Hippocampal formation (tissue), 2 donors: ENCODE measurements at regions not wholly inside any gene's neighbourhood (a gene's known extent, or its start where the extent isn't known, plus 50 kb on each side); places are given as distances from the start of the nearest gene placed in this dataset.
"Not testable (repeated sequence)": the region's sequence is repeated elsewhere in the genome, so short reads cannot be mapped to it uniquely, and the experiment has no call there.

Source experiments
- DNase-seq, 2 donors: peaks; one replicate each; lab custom pipeline; 2025; lab: John Stamatoyannopoulos, UW

GRCh38 chr17:72366626-72367025 lies 245.8 kb downstream of the SOX9 start:
- DNase-seq = no peak

DNA sequence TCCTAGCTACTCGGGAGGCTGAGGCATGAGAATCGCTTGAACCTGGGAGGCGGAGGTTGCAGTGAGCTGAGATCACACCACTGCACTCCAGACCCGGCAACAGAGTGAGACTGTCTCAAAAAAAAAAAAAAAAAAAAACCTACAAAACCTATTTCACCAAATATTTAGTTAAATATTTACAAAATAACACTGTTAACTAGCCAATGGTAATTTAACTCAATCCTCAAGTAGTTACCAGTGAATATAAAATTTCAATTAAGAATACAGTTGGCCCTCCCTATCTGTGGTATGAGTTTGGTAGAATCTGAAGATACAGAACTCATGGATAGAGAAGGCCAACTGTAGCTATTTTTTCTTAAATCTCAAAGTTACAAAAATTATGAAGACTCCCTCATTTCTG lies 247.4 kb downstream of the SOX9 start:
- DNase-seq = no peak

GRCh38 chr17:72369366-72369765 lies 248.5 kb downstream of the SOX9 start:
- DNase-seq = no peak

DNA sequence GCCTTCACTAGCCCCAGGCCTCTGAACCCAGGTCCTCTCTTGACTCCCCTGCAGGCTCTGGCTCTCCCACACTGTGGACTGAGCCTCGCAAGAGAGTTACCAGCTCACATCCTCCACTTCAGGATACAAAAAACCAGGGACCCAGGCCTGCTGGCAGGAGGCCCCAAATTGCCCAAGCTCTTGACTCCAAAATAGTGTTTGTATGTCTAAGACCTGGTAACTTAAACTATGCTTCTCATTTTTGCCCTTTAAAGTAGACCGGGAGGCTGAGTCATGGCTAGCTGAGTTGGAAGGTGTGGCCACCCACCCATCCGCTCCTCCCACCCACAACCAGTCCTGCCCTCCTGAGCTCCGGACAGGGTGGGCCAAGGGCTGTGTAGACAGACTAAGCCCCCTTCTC lies 250.0 kb downstream of the SOX9 start:
- no peak for DNase-seq

- DNase-seq = no peak
Observed at GRCh38 chr17:72372185-72372584, 251.4 kb downstream of the SOX9 start.

DNA sequence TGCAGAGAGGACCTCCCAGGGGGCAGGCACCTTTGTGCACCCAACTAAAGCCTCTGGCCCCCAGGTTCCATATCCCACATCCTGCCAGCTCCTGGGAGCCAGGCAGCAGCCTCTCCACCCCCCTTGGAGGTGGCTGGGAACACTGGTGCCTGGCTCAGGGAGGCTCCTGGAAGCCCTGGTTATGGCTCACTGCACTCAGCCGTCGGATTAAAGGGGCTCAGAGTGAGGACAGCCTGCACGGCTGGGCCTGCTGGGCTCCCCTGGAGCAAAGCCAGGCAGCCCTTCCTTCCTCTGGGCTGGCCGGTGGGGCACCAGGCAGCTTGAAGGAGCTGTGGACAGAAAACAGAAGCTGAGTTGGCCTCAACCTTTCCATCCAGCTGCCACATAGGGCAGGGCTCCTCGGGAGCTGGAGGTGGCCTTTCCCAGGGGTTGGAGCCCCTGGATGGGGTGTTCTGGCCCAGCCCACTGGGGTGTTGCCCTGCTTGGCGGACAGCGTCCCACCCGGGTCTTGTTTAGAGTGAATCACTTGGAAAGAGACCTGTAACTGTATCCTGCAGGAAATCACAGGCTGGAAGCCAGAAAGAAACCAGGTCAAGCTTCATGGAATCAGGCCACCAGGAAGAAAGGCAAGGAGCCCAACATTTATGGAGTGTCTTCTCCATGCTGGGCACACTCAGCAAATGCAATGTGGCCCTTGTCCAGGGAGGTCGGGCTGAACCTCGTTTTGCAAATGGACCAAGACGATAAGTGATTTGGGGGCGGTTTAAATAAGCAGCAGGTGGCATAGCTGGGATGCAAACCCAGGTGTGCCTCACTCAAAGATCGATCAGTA lies 253.3 kb downstream of the SOX9 start:
- no peak for DNase-seq

GRCh38 chr17:72376526-72377345 lies 255.9 kb downstream of the SOX9 start:
- DNase-seq = no peak

GRCh38 chr17:72378414-72379390 lies 257.9 kb downstream of the SOX9 start:
- DNase-seq = no peak

DNA sequence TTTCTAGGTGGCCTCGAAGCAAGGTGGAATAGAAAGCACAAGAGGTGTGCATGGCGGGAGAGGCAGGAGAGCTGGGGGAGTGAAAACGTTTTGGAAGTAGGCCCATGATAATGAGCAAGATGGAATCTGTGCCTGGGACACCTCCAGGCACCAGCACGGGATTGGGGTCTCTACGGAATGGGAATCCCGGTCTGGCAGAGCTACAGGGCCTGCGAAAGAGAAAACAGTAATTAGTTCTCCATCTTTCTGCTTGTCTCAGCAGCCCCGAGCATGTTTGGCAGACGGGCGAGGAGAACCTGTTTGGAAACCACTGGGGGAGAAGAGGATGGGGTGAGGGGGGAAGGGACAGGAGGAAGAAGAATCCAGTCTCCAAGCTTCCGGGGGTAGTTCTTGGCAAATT lies 258.7 kb downstream of the SOX9 start:
- DNase-seq = no peak

- no peak for DNase-seq
Observed at GRCh38 chr17:72380120-72380519, 259.3 kb downstream of the SOX9 start.

DNA sequence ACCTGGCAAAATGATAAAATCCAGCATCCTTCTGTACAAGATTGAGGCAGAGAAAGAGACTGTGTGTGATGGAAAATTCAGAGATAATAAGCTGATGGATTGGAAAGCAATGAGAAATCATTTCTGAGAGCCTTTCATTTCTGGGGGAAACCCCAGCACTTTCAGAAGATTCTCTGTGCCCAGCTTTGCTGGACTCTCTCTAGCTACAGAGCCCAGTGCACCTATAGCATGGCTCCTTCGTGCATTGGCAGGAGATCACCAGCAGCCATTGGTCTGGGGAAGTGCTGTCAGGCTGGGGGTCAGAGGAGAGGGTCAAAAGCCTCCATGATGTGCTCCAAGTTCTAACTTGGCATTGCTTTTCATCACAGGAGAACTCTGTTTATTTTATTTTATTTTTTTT lies 259.9 kb downstream of the SOX9 start:
- no peak for DNase-seq

DNA sequence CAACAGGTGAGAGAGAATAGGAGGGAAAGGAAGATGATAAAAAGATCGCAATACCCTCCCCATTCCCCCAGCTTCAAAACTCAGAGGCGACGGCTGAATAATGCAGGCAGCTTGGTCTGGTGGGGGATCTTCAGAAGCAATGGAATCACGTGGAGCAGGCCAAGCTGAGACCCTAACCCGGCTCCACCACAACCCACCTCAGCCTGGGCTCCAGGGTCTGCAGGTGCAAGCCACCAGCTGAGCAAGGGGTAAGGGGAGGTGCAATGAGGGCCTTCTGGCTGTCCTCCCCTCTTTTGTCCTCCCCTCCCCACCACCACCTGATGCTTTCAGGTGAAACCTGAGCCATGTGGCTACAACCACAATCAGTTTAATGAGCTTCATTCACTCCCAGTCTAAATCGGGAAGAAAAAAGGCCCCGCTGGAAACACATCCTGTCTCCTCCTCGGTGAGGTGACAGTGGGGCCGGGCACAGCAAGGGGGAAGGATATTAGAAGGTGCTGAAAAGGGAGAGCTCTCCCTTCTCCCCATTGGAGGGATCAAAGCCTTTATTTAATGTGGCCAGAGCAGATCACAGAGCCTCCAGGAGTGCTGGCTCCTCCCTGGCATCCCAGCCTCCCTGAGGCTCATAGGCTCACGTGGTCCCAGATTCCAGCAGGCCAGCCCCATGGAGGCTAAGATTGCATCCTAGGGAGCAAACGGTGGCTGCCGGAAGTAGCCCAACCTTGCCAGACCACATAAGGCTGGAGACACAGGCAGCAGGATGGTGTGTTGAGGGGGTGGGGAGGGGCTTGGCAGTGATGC lies 261.0 kb downstream of the SOX9 start:
- DNase-seq = no peak

DNA sequence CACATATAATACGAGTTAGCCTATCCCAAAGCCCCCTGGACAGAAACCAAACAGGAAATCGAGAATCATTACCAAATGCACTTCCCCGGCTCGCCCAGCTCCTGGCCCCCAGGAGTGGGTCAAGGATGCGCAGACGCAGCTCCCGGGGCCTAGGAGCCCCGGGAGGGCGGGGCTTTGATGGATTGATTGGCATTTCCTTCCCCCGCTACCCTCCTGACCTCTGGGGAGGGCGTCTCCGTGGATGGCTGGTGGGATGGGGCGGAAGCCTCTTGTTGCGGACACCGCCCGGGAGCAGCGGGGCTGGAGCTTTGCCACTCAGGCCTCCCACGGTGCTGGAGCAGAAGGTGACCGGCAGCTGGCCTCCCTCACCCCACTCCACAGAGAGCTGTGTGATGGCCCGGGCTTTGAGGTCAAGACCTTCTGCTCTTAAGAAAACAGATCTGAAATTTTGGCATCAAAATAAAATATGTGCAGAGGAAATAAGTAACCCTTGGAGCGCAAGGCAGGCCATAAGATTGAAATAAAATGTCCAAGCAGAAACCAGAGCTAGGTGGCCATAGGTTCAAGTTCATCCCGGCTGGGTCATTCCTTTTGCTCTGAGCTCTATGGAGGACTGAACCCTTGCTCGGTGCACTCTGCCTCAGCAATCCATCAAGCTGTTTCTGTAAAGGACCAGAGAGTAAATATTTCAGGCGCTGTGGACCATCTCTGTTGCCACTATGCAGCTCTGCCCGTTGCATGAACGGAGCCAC lies 262.3 kb downstream of the SOX9 start:
- DNase-seq = no peak

- DNase-seq = no peak
Observed at GRCh38 chr17:72385475-72385874, 264.7 kb downstream of the SOX9 start.

GRCh38 chr17:72386173-72386572 lies 265.4 kb downstream of the SOX9 start:
- DNase-seq = not testable (repeated sequence)

GRCh38 chr17:72386619-72387237 lies 265.9 kb downstream of the SOX9 start:
- DNase-seq = no peak

GRCh38 chr17:72387487-72387886 lies 266.7 kb downstream of the SOX9 start:
- DNase-seq = no peak

DNA sequence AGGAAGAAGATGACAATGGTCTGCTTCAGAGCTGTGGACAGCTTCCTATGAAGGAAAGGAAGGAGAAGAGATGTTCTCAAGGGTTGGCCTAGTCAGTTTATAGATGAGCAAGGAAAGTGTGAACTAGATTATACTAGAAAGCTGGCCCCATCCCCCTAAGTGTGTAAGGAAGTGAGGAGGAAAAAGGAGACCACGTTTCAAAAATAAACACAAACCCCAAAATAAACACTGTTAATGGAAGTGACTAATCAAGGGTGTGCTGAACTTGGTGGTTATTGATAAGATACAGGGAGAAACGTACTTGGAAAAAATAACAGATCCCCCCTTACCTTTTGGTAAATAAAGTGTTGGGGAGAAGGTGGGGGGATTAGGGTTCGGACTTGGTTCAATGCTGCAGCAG lies 267.1 kb downstream of the SOX9 start:
- DNase-seq = no peak

DNA sequence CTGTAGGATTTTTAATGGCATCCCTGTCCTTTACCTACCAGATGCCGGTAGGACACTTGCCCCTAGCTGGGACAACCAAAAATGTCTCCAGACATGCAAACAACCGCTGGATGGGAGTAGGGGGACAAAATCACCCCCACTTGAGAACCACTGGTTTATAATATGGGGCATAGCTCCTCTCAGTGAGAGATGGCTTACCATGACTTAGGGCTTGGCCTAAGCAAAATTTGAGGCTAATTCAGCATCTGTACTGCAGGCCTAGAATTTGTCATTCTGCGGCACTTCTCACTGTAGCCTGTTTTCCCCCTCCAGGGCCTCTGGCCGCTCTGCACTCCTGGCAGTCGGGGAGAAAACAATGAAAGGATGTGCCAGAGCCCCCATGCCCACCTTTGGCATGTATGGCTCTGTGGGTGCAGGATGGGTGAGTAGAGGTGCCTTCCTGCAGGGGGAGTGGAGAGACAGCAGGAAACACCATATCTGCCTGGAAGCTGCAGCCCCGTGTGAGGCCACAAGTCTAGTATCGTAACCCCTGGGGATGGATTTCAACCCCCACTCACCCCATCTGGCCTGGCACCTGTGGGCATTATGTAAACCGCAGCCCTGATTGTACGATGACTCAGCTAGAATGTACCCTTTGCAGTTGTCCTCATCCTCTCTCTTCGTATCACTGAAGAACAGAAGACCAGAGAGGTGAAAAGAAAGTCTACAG lies 268.1 kb downstream of the SOX9 start:
- no peak for DNase-seq
